ENCODE measurements at regions not wholly inside any gene's neighbourhood (a gene's known extent, or its start where the extent isn't known, plus 50 kb on each side); places are given as distances from the start of the nearest gene placed in this dataset.

GRCh38 chr6:28758046-28758817 is 165.6 kb downstream of the TRIM27 start:
- no peaks in the 10 kb centered on the region for H3K27me3 ChIP-seq (ENCODE audit: insufficient read depth, low read length)
- TF ChIP-seq CTCF (IDR thresholded peaks at IDR 0.05; ENCODE audit: extremely low read depth, low read depth, low read length), result no peak
- no peaks in the 10 kb centered on the region for H3K79me2 ChIP-seq (ENCODE audit: insufficient read depth, low read length)
- no peak for DNase-seq (ENCODE audit: insufficient read length, low spot score, missing footprints)
- no peak overlapping the region for H3K27ac ChIP-seq (ENCODE audit: low read depth, low read length)
- no peaks in the 10 kb centered on the region for H3K9me3 ChIP-seq (ENCODE audit: low read depth, low read length)
- H3K36me3 ChIP-seq (ENCODE audit: insufficient read depth, low read length), result no peaks in the 10 kb centered on the region
- H3K4me3 ChIP-seq (ENCODE audit: insufficient read depth, low read length), result no peak overlapping the region
- no peak overlapping the region for H2AFZ ChIP-seq (ENCODE audit: low read length)
- no peak overlapping the region for H3K4me2 ChIP-seq (ENCODE audit: insufficient read depth, low read length)
- H4K20me1 ChIP-seq (ENCODE audit: insufficient read depth, low read length), result no peaks in the 10 kb centered on the region
- H3K4me1 ChIP-seq (ENCODE audit: insufficient read depth, low read length), result no peaks in the 10 kb centered on the region

GRCh38 chr6:28758818-28759235 is 165.0 kb downstream of the TRIM27 start:
- Histone ChIP-seq H3K9me3 (ENCODE audit: low read depth, low read length) (no peaks in the 10 kb centered on the region), H3K27me3 (ENCODE audit: insufficient read depth, low read length) (no peaks in the 10 kb centered on the region), H4K20me1 (ENCODE audit: insufficient read depth, low read length) (no peaks in the 10 kb centered on the region), H3K27ac (ENCODE audit: low read depth, low read length) (no peak overlapping the region), H3K36me3 (ENCODE audit: insufficient read depth, low read length) (no peaks in the 10 kb centered on the region), H3K4me2 (ENCODE audit: insufficient read depth, low read length) (no peak overlapping the region), H2AFZ (ENCODE audit: low read length) (no peak overlapping the region), H3K79me2 (ENCODE audit: insufficient read depth, low read length) (no peaks in the 10 kb centered on the region), H3K4me3 (ENCODE audit: insufficient read depth, low read length) (no peak overlapping the region), H3K4me1 (ENCODE audit: insufficient read depth, low read length) (no peaks in the 10 kb centered on the region)
- no peak for TF ChIP-seq CTCF (IDR thresholded peaks at IDR 0.05; ENCODE audit: extremely low read depth, low read depth, low read length)
- no peak for DNase-seq (ENCODE audit: insufficient read length, low spot score, missing footprints)

GRCh38 chr6:28764014-28764723 is 159.6 kb downstream of the TRIM27 start:
- Histone ChIP-seq H2AFZ (ENCODE audit: low read length) (no peak overlapping the region), H3K27ac (ENCODE audit: low read depth, low read length) (no peak overlapping the region), H3K36me3 (ENCODE audit: insufficient read depth, low read length) (no peaks in the 10 kb centered on the region), H4K20me1 (ENCODE audit: insufficient read depth, low read length) (no peaks in the 10 kb centered on the region), H3K4me3 (ENCODE audit: insufficient read depth, low read length) (no peak overlapping the region), H3K4me1 (ENCODE audit: insufficient read depth, low read length) (no peaks in the 10 kb centered on the region), H3K79me2 (ENCODE audit: insufficient read depth, low read length) (no peaks in the 10 kb centered on the region), H3K27me3 (ENCODE audit: insufficient read depth, low read length) (peaks cover 43% of the 10 kb centered on the region), H3K9me3 (ENCODE audit: low read depth, low read length) (no peaks in the 10 kb centered on the region), H3K4me2 (ENCODE audit: insufficient read depth, low read length) (no peak overlapping the region)
- TF ChIP-seq CTCF (IDR thresholded peaks at IDR 0.05; ENCODE audit: extremely low read depth, low read depth, low read length), result no peak
- no peak for DNase-seq (ENCODE audit: insufficient read length, low spot score, missing footprints)

- H3K4me3 ChIP-seq (ENCODE audit: insufficient read depth, low read length), result no peak overlapping the region
- no peak overlapping the region for H3K27ac ChIP-seq (ENCODE audit: low read depth, low read length)
- no peaks in the 10 kb centered on the region for H3K36me3 ChIP-seq (ENCODE audit: insufficient read depth, low read length)
- no peak for DNase-seq (ENCODE audit: insufficient read length, low spot score, missing footprints)
- H3K79me2 ChIP-seq (ENCODE audit: insufficient read depth, low read length), result no peaks in the 10 kb centered on the region
- H3K4me2 ChIP-seq (ENCODE audit: insufficient read depth, low read length), result no peak overlapping the region
- TF ChIP-seq CTCF (IDR thresholded peaks at IDR 0.05; ENCODE audit: extremely low read depth, low read depth, low read length), result no peak
- peaks cover 47% of the 10 kb centered on the region for H3K27me3 ChIP-seq (ENCODE audit: insufficient read depth, low read length)
- H2AFZ ChIP-seq (ENCODE audit: low read length), result no peak overlapping the region
- no peaks in the 10 kb centered on the region for H4K20me1 ChIP-seq (ENCODE audit: insufficient read depth, low read length)
- H3K4me1 ChIP-seq (ENCODE audit: insufficient read depth, low read length), result no peaks in the 10 kb centered on the region
- no peaks in the 10 kb centered on the region for H3K9me3 ChIP-seq (ENCODE audit: low read depth, low read length)
These were observed 159.0 kb downstream of the TRIM27 start for GRCh38 chr6:28764761-28765282.
